DMS79 (cell line): ENCODE measurements at regions not wholly inside any gene's neighbourhood (a gene's known extent, or its start where the extent isn't known, plus 50 kb on each side); places are given as distances from the start of the nearest gene placed in this dataset.
"Not testable (repeated sequence)": the region's sequence is repeated elsewhere in the genome, so short reads cannot be mapped to it uniquely, and the experiment has no call there.

Experiments used
- DNase-seq: peaks from one replicate; lab custom pipeline; 2025; lab: John Stamatoyannopoulos, UW

DNA sequence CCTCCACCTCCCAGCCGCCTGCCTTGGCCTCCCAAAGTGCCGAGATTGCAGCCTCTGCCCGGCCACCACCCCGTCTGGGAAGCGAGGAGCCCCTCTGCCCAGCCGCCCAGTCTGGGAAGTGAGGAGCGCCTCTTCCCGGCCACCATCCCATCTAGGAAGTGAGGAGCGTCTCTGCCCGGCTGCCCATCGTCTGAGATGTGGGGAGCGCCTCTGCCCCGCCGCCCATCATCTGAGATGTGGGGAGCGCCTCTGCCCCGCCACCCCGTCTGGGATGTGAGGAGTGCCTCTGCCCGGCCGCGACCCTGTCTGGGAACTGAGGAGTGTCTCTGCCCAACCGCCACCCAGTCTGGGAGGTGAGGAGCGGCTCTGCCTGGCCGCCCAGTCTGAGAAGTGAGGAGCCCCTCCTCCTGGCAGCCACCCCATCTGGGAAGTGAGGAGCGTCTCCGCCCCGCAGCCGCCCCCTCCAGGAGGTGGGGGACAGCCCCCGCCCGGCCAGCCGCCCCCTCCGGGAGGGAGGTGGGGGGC, 296.3 kb downstream of the HNRNPD start:
- not testable (repeated sequence) for DNase-seq

DNA sequence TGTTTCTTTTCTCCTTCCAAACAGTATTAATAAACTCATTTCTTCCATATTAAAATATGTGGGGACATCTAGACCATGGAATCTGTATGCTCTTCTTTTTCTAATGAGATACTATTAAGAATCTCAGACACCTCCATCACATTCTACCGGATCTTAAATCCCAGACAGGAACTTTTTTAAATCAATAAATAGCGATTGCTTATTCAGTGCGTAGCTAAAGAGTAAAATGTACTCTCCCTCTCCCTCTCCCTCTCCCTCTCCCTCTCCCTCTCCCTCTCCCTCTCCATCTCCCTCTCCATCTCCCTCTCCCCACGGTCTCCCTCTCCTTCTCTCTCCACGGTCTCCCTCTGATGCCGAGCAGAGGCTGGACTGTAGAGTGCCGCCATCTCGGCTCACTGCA, 297.0 kb downstream of the HNRNPD start:
- DNase-seq, result no peak

DNA sequence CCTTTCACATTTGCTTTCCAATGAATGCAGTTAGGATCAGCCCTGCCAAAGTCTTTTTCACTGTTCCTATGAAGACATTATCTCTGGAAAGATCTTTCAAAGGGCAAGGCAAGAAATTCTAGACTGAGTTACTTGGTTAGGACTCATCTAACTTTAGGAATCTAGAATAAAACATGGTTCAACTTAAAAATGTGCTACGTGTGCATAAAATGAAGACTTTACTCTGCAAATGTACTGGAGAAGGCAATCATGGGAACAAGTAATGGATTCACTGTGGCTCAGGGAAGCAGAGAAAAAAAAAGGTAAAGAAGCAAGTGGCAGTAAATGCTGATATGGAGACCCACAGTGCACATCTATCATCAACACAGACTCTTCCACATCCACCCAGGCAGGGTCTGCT, 297.4 kb downstream of the HNRNPD start:
- DNase-seq, result no peak

DNA sequence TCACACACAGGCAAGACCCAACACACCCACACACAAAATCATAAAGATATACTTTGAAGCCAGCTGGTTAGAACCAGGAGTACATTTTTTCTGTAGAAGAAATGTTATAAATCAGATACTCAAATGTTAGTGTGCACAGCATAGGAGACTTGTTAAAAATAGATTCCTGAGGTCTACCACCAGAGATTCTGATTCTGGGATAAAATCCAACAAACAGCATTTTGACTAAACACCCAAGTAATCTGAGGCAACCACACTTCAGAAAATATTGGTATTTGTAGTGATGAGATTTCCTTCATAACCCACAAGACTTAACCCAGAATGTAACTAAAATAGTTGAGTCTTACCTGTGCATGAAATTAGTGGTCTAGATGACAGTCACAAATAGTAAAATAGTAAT, 301.8 kb downstream of the HNRNPD start:
- no peak for DNase-seq

DNA sequence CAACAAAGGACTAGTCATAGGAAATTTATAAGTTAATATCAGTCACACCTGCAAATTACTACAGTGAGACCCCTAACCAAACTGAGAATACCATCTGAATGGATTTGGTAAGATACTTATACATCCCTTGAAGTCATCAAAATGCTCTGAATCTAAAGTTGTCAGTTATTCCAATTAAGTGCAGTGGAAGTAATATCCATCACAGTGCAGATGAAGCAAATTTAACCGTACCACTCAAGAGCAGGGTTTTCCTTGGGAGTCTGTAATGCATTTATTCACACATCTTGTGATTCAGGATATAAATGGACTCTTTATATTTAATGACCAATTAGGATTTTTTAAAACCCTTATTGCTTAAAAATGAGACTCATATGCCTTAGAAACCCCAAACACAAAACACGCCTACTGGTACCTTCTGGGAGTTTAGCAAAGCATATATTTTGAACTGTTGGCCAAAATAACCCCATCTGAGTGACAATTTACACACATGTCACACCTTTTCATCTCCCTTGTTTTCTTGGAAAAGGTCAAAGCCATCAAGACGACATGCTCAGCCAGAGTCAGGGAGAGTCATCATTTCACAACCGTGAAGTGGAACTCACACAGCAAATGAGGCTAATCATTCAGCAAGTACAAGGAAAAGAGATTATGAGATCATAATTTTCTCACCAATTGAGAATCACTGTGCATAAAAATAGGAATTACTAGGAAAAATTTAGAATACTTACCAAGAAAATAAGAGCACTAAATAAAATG, 303.7 kb downstream of the HNRNPD start:
- DNase-seq, result peak; percentile 37

DNA sequence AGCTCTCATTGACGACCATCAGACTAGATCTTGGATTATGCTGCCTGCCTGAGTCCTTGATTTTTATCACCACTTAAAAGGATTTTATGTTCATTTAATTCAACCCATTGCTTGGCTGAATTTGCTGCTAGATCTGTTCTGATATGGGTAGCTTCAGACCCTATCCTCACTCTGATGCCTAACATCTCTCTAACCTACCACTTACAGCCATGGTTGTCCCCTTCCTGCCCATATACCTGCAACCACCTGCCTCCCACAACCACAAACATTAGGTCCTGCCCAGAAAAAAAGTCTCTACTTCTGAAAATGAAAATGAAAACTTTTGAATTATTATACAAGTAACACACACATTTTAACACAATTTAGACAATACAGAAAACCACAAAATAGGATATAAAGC, 310.8 kb downstream of the HNRNPD start:
- no peak for DNase-seq

DNA sequence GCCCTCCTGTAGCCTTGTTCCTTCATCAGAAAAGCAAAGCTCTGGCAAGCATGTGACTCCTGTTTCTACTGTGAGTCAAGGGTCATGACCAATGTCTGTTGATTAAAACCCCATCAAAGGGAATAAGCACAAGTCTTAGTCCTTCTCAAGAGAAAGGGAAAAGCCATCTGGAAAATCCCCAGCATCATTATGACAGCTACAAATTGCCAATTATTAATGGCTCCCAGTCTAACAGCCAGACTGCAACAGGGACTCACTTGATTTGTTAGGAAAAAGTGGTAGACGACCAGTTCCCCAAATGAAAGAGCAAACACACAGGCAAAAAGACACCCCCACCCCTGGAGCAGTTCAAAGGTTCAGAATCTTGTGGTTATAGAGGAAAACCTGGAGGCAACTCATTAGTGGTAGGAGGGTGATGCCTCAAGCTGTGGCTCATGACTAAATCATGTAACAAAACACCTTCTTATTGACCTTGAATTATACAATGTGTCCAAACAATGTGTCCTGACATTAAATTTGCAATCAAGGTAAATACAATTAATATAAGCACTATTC, 315.7 kb downstream of the HNRNPD start:
- no peak for DNase-seq

DNA sequence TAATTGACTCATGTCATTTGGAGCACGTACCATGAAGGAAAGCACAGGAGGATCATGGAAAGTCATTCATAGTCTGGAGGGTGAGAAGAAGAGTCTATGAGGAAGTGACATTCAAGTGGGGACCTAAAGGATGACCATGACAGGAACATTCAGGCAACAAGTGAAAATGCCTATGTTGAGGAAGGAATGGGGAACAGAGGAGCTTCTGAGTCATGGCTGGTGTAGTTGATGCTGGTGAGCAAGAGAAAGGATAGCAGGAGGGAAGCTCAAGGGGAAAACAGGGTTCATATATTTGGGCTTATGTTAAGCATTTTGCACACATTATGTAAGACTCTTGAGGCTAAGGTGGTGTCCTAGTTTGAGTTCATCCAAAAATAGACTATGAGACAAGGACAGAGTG, 318.6 kb downstream of the HNRNPD start:
- no peak for DNase-seq

DNA sequence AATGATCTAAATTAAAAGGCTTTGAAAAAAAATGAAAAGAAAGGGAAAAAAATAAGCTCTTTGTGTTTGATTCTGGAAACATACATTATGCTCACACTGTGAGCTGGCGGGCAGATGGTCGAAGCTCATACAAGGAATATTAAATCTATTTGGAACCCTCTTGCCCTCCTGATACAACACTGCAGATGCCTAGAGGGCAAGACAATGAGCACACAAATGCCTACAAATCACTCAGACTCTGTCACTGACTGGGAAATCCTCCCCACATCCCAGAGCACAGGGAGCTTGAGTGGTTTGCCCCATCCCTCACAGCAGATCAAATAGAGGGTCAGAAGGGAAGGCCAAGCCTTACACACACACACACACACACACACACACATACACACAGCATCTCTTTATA, 320.4 kb downstream of the HNRNPD start:
- DNase-seq, result no peak

DNA sequence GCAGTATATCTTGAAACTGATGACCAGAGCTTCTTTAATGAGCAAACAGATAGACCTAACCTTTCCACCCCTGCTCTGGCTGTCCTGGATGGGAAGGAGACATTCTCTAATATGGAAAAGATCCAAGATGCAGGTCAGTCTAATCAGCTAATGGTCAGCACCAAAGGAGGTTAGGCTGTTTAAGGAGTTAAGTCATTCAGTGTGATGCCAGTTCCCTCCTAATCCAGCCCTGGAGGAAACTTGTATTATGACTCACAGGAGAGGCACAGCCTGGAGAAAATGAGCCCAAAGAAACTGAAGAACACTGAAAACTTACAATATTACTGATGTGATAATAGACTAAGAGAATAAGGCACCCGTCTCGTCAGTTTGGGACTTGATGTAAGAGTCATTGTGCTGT, 323.0 kb downstream of the HNRNPD start:
- no peak for DNase-seq

DNA sequence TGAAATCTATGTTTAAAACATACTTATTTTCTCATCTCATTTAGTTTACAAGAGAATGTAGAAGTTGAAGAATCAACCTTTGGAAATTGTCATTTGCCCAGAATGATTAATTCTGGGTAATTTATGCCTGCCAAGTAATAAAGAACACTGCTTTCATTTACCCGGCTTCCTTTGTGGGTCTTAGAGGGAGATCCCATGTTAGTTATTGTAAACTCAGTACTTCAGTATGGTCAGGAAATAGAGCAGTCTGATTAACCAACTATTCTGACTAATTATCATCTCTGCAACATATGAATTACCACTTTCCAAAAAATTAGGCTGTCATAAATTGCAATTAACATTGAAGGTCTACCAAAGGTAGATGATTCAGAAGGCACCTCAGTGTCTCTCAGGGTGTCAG, 324.5 kb downstream of the HNRNPD start:
- DNase-seq, result no peak

DNA sequence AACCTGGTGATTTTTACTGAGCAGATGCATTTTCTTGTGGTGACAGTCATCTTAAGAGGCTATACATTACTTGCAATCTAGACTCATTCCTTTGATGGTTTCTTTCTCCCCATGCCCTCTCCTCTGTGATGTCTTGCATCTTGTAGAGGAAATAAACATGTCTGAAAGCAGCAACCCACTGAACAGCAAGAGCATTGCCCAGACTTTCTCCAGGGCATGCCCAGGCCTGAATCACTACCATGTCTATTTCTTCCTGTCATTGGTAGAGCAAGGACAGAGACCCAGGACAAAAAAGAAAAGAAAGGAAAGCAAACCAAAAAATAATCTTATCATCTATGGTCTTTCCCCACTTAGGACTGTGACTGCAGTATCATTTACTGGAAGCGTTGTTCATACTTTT, 326.1 kb downstream of the HNRNPD start:
- DNase-seq, result no peak

DNA sequence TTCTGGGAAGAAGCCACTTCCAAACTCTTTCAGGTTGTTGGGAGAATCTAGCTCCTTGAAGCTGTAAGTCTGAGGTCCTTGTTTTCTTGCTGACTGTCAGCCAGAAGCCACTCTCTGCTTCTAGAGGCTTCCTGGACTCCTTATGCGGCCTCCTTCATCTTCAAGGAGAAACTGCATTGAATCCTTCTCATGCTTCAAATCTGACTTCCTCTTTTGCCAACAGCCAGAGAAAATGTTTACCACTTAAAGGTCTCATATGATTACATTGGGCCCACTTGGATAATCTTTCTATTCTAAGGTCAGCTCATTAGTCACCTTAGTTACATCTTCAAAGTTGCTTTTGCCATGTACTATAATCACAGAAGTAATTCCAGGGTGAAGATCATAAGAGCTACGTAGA, 327.0 kb downstream of the HNRNPD start:
- no peak for DNase-seq

DNA sequence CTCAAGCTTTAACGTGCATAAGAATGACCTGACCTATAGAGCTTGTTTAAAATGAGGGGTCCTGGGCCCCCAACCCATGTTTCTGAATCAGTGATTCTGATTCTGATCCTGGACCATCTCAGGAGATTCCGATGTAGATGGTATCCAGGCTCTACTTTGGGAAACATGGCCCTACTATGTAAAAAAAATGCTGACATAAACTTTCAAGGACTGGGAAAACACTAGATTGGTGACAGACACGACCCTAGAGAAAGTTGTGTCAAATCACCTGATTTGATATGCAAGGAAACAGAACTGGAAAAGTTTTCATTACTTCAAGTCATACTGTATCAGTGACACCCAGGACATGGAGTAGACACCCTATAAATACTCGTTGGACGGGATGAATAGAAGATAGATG, 328.5 kb downstream of the HNRNPD start:
- DNase-seq, result no peak

DNA sequence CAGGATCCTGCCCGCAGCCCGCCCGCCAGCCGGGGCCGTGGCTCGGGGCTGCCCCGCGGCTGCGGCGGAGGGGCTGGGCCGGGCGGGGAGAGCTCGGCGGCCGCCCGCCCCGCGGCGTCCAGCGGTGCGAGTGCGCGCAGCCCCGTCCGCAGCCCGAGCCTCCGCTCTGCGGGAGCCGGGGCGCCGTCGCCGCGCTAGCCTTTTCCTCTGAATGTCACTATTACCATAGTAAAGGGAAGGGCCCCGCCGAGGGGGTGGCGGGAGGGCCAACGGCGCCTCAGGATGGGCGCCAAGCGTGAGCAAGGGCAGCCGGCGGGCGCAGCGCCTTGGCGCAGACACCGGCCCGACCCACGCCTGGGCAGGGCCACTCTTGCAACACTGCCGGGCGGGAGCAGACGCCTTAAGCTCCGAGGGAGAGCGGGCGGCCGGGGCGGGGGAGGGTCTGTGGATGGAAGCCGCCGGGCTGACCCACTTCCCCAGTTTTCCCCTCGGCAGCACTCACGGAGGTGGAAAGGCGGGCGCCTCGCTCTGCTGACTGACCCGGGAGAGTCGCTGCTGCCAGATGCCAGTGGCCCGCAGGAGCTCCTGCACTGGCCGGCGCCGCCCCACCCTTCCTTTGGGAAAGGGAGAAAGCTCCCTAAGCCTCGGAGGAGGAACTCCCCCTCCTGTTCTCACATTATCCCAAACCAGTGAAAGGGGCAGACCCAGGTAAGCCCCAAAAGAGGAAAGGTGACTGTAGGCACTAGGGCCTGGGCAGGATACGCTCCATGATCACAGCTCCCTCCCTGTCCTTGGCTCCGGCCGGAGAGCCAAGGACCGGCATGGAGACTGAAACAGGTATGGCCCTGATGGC, 329.4 kb downstream of the HNRNPD start:
- peak; percentile 44 for DNase-seq

DNA sequence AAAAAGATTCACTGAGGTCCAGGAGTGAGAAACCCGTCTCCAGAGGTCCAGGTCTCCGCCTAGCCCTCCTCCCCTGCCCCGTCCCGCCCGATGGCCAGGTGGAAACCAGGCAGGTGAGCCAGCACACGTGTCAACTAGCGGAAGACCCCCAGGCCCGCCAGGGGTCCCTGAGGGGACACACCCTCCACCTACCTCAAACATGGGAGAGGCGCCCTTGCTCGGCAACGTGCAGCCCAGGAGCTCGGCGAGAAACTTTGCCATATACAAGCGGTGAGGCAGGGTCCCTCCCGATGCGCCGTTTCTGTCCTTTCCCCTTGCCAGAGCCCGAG, 330.0 kb downstream of the HNRNPD start:
- no peak for DNase-seq

DNA sequence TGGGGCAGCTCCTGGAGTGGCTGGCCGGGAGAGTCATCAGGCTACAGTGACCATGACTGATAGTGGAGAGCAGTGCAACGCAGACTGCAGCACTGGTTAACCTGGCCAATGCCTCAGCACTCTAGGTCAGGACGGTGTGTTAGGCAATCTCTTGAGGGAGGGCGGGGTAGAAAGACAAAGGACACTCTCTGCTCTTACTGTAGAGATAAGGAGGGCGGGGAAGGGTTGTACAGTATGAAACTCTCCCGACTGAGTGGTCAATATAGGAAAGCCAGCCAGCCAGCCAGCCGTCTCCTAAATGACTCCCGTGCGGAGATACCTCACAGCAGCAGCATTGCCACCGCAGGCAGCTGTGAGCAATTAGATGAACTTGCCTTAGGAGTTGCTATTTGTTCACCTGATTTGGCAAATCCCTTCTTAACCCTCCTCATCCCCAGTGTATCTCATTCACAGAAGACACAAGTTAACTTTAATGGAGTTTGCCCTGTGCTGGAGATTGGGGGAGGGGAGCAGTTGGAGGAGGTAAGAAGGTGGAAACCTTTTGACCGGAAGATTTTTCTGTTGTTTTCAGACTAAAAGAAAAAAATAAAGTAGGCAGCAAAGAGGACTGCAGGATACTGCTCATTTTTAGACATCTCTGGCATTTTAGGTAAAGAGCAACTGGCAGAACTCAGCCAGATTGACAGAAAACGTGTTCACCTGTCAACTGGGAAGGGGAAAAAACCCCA, 330.5 kb downstream of the HNRNPD start:
- DNase-seq, result no peak

DNA sequence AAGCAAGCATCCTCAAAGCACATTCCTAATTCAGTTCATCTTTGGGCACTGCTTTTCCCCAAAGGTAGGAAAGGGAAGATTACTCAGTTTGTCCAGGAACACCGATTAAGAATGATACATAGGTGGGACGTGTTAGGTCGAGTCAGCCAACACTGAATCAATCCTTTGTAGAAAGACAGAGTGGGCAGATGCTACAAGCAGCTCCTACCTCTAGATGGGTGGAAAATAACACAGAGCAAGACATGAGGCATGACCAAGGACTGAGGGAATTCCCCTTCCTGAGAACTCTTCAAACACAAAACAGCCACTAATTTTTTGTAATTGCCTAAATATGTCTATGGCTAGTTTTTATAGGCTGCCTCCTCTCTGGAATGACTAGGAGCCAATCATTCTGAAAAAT, 331.7 kb downstream of the HNRNPD start:
- DNase-seq, result no peak

DNA sequence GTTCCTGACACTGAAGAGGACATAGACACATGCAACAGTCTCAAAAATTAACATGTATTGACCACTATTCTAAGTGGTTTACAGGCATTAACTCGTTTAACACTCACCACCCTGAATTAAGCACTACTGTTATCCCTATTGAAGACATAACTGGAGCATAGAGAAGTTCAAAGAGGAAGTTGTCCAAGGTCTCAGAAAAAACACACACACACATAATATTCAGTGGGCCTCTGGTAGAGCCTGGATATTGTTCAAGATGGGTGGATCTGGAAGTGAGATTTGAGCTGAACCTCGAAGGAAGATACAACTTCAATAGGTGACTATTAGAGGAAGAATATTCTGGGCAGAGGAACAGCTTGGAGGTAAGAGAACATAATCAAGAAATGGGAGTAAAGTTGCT, 334.9 kb downstream of the HNRNPD start:
- no peak for DNase-seq

DNA sequence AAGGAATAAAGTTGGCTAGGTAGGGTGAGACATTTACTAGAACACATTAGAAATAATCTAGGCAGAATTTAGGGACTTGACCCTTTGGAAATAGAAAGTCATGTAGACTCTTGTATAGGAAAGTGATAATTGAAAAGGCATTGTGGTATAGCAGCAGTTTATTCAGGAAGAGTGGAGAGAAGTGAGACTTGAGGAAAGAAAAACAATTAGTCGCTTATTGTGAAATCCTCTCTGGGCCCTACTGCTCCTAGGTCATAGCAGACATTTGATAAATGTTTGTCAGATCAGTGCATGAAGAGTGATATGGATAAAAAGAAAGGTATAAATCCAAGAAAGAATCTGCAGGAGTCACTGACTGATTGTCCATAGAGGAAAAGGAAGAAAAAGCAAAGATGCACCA, 337.6 kb downstream of the HNRNPD start:
- DNase-seq, result no peak

DNA sequence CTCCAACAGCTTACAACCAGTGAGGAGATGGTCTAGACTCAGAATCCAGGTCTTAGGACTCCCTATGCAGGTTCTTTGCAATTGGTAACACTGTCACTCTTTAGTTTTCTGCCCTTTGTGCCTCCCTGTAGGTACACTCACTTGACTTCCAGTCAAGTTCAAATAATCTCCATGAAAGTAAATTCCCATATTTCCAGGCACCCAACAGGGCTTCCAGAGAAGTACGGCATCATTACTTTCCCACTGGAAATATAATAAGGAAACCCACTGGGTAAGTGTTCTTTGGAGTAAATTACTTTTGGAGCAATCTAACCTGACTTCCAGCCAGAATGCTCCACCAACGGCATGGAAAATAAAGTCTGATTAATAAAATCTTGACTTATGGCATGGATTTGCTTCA, 338.9 kb downstream of the HNRNPD start:
- DNase-seq, result no peak

DNA sequence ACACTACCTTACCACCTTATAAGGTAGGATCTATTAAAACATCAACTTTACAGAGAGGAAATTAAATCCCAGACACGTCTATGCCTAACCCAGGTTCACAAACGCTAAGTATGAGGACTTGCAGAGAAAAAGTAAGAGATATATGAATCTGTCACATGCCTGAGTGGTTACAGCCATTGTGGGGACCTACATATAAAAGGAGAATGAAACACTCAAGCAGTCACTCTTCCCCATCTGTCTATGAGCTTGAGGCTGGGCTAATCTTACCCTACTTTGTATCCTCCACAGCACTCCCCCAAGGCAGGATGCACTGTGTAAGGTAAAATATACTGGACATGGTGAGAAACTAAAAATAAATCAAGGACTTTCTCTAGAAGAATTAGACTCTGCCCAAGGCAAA, 339.9 kb downstream of the HNRNPD start:
- no peak for DNase-seq
